ENCODE measurements at regions not wholly inside any gene's neighbourhood (a gene's known extent, or its start where the extent isn't known, plus 50 kb on each side); places are given as distances from the start of the nearest gene placed in this dataset.

- H3K9me3 ChIP-seq = no peaks in the 10 kb centered on the region
- WGBS, 3 donors = 80 to 84% (median 80%) methylated on average over 4 of the region's 4 CpGs
- intact Hi-C loops (cut with DNase I) = no loop called here
Measured at GRCh38 chr7:88600695-88601094, 158.8 kb upstream of the ZNF804B start.

GRCh38 chr7:88599528-88599927, 160.0 kb upstream of the ZNF804B start:
- Histone ChIP-seq H3K4me3 (no peak overlapping the region), H3K4me1 (no peaks in the 10 kb centered on the region), H3K27ac (no peak overlapping the region), H3K27me3 (ENCODE audit: insufficient read depth in 3 of 3, low read length in 2 of 3) (no peaks in the 10 kb centered on the region), H3K36me3 (ENCODE audit: insufficient read depth in 1 of 2, low read depth in 1 of 2) (no peaks in the 10 kb centered on the region), H3K9me3 (no peaks in the 10 kb centered on the region)
- no peak for TF ChIP-seq CTCF (IDR thresholded peaks at IDR 0.05)
- 28 to 38% (median 30%) methylated on average over 3 of the region's 3 CpGs for WGBS, 3 donors
- DNase-seq (no peak), ATAC-seq (no peak)
- intact Hi-C loops (cut with DNase I) = no loop called here

More at GRCh38 chr7:88600695-88601094, 158.8 kb upstream of the ZNF804B start:
- H3K36me3 ChIP-seq (ENCODE audit: insufficient read depth in 1 of 2, low read depth in 1 of 2) = no peaks in the 10 kb centered on the region
- no peak overlapping the region for H3K27ac ChIP-seq
- no peaks in the 10 kb centered on the region for H3K4me1 ChIP-seq
- ATAC-seq (no peak), DNase-seq (no peak)
- no peak for TF ChIP-seq CTCF (IDR thresholded peaks at IDR 0.05)
- no peaks in the 10 kb centered on the region for H3K27me3 ChIP-seq (ENCODE audit: insufficient read depth in 3 of 3, low read length in 2 of 3)
- no peak overlapping the region for H3K4me3 ChIP-seq

GRCh38 chr7:88597941-88598425, 161.5 kb upstream of the ZNF804B start:
- DNase-seq = no peak
- 67 to 77% (median 73%) methylated on average over 2 of the region's 2 CpGs for WGBS, 3 donors
- intact Hi-C loops (cut with DNase I) = no loop called here

GRCh38 chr7:88590963-88591362, 168.5 kb upstream of the ZNF804B start:
- no peaks in the 10 kb centered on the region for H3K27me3 ChIP-seq (ENCODE audit: insufficient read depth in 3 of 3, low read length in 2 of 3)
- no peak overlapping the region for H3K27ac ChIP-seq
- WGBS, 3 donors = 57 to 65% (median 62%) methylated on average over 2 of the region's 2 CpGs
- ATAC-seq (no peak), DNase-seq (no peak)
- intact Hi-C loops (cut with DNase I) = no loop called here
- no peaks in the 10 kb centered on the region for H3K36me3 ChIP-seq (ENCODE audit: insufficient read depth in 1 of 2, low read depth in 1 of 2)
- H3K4me1 ChIP-seq = no peaks in the 10 kb centered on the region
- TF ChIP-seq CTCF (IDR thresholded peaks at IDR 0.05) = no peak
- H3K4me3 ChIP-seq = no peak overlapping the region
- H3K9me3 ChIP-seq = peaks cover 3% of the 10 kb centered on the region

More at GRCh38 chr7:88597941-88598425, 161.5 kb upstream of the ZNF804B start:
- no peak overlapping the region for H3K4me3 ChIP-seq
- no peaks in the 10 kb centered on the region for H3K4me1 ChIP-seq
- no peak for TF ChIP-seq CTCF (IDR thresholded peaks at IDR 0.05)
- H3K36me3 ChIP-seq (ENCODE audit: insufficient read depth in 1 of 2, low read depth in 1 of 2) = no peaks in the 10 kb centered on the region
- H3K27ac ChIP-seq = no peak overlapping the region
- H3K27me3 ChIP-seq (ENCODE audit: insufficient read depth in 3 of 3, low read length in 2 of 3) = no peaks in the 10 kb centered on the region
- ATAC-seq = no peak
- no peaks in the 10 kb centered on the region for H3K9me3 ChIP-seq

GRCh38 chr7:88589927-88590326, 169.6 kb upstream of the ZNF804B start:
- ATAC-seq (no peak), DNase-seq (no peak)
- peaks cover 3% of the 10 kb centered on the region for H3K9me3 ChIP-seq
- H3K4me1 ChIP-seq = no peaks in the 10 kb centered on the region
- intact Hi-C loops (cut with DNase I) = no loop called here
- no peaks in the 10 kb centered on the region for H3K36me3 ChIP-seq (ENCODE audit: insufficient read depth in 1 of 2, low read depth in 1 of 2)
- no peak overlapping the region for H3K27ac ChIP-seq
- no peak for TF ChIP-seq CTCF (IDR thresholded peaks at IDR 0.05)
- no peaks in the 10 kb centered on the region for H3K27me3 ChIP-seq (ENCODE audit: insufficient read depth in 3 of 3, low read length in 2 of 3)
- WGBS, 3 donors = 68 to 75% (median 71%) methylated on average over 1 of the region's 1 CpG
- no peak overlapping the region for H3K4me3 ChIP-seq
